ENCODE measurements at regions not wholly inside any gene's neighbourhood (a gene's known extent, or its start where the extent isn't known, plus 50 kb on each side); places are given as distances from the start of the nearest gene placed in this dataset.
A peak's percentile ranks its signal among the peaks of the same experiment; 100 is the strongest.
"Not testable (repeated sequence)": the region's sequence is repeated elsewhere in the genome, so short reads cannot be mapped to it uniquely, and the experiment has no call there.

- DNase-seq = no peak
These were observed 107.9 kb upstream of the FAM174B start for GRCh38 chr15:92763459-92763858.

- DNase-seq = not testable (repeated sequence)
These were observed 112.6 kb upstream of the FAM174B start for GRCh38 chr15:92768131-92768530.

GRCh38 chr15:92770641-92771040, 115.1 kb upstream of the FAM174B start:
- no peak for DNase-seq

- no peak for DNase-seq
These were observed 116.5 kb upstream of the FAM174B start for GRCh38 chr15:92772061-92772460.

GRCh38 chr15:92772626-92773244, 117.2 kb upstream of the FAM174B start:
- DNase-seq = no peak

- no peak for DNase-seq
These were observed 117.8 kb upstream of the FAM174B start for GRCh38 chr15:92773340-92773739.

- no peak for DNase-seq
These were observed 120.2 kb upstream of the CHD2 start for GRCh38 chr15:92779874-92780273.

GRCh38 chr15:92780843-92781242, 119.3 kb upstream of the CHD2 start:
- DNase-seq = peak; percentile 46

- DNase-seq = no peak
These were observed 118.1 kb upstream of the CHD2 start for GRCh38 chr15:92781925-92782453.

- no peak for DNase-seq
These were observed 113.0 kb upstream of the CHD2 start for GRCh38 chr15:92787116-92787515.

GRCh38 chr15:92788196-92788595, 111.9 kb upstream of the CHD2 start:
- DNase-seq = no peak

GRCh38 chr15:92788793-92789192, 111.3 kb upstream of the CHD2 start:
- DNase-seq = not testable (repeated sequence)

GRCh38 chr15:92796161-92796611, 103.9 kb upstream of the CHD2 start:
- DNase-seq = no peak

- DNase-seq = peak; percentile 71
These were observed 102.7 kb upstream of the CHD2 start for GRCh38 chr15:92797168-92798052.

GRCh38 chr15:92800013-92800412, 100.1 kb upstream of the CHD2 start:
- no peak for DNase-seq

- not testable (repeated sequence) for DNase-seq
These were observed 99.6 kb upstream of the CHD2 start for GRCh38 chr15:92800416-92801055.

- DNase-seq = not testable (repeated sequence)
These were observed 98.9 kb upstream of the CHD2 start for GRCh38 chr15:92801056-92801773.

GRCh38 chr15:92801774-92802464, 98.2 kb upstream of the CHD2 start:
- DNase-seq = no peak

GRCh38 chr15:92803536-92803851, 96.6 kb upstream of the CHD2 start:
- DNase-seq = no peak

- peak; percentile 45 for DNase-seq
These were observed 96.1 kb upstream of the CHD2 start for GRCh38 chr15:92803852-92804609.

GRCh38 chr15:92804610-92804936, 95.6 kb upstream of the CHD2 start:
- DNase-seq = not testable (repeated sequence)
